SHP77 treated with DMSO at 0.1 percent for 48 hours (cell line): ENCODE measurements at regions not wholly inside any gene's neighbourhood (a gene's known extent, or its start where the extent isn't known, plus 50 kb on each side); places are given as distances from the start of the nearest gene placed in this dataset.
"Not testable (repeated sequence)": the region's sequence is repeated elsewhere in the genome, so short reads cannot be mapped to it uniquely, and the experiment has no call there.

ENCODE experiments used
- DNase-seq: peaks from one replicate; lab custom pipeline; 2025; lab: John Stamatoyannopoulos, UW

DNA sequence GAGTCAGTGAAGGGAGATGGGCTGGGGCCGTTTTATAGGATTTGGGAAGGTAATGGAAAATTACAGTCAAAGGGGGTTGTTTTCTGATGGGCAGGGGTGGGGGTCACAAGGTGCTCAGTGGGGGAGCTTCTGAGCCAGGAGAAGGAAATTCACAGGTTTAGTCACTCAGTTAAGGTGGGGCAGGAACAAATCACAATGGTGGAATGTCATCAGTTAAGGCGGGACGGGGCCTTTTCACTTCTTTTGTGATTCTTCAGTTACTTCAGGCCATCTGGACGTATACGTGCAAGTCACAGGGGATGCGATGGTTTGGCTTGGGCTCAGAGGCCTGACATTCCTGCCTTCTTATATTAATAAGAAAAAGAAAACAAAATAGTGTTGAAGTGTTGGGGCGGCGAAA lies 408.5 kb downstream of the TENT5A start:
- not testable (repeated sequence) for DNase-seq

DNA sequence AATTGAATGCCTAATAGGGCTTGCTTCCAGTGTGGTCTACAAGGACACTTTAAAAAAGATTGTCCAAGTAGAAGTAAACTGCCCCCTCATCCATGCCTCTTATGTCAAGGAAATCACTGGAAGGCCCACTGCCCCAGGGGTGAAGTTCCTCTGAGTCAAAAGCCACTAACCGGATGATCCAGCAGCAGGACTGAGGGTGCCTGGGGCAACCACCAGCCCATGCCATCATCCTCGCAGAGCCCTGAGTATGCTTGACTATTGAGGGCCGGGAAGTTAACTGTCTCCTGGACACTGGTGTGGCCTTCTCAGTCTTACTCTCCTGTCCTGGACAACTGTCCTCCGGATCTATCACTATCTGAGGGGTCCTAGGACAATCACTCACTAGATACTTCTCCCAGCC lies 411.5 kb downstream of the TENT5A start:
- no peak for DNase-seq

DNA sequence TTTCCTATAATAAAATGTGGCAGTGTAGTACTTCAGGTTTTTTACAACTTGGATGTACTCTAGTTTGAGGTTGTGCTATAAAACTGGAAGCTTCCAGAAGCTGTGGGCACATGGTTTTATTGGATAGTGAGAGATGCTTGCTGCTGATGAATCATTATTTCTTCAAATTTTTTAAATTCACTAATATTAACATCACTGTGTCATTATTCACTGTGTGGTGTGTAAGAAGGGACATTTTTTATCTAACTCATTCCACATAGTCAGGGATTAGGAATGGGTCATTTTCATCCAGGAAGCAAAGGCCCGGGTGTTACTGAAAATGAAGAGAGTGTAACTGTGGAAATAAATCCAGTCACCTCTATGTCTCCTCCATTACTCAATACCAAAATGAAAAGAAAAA lies 421.0 kb downstream of the TENT5A start:
- DNase-seq: no peak

DNA sequence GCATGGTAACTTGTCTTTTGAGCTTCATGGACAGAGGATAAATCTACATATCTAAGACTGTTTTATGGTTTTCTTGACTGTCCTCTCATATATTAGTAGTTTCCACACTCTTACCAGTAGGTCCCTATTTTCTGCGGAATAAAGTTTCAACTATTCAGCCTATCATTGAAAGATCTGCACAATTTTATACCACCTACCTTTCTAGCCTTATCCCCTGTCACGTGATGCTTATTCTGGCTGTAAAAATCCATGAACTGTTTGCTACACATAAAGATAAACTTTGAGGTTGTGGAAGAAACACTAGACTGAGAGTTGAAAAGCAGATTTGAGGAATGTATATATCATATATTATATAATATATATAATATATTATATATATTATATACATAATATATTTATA lies 423.8 kb downstream of the TENT5A start:
- DNase-seq: no peak

DNA sequence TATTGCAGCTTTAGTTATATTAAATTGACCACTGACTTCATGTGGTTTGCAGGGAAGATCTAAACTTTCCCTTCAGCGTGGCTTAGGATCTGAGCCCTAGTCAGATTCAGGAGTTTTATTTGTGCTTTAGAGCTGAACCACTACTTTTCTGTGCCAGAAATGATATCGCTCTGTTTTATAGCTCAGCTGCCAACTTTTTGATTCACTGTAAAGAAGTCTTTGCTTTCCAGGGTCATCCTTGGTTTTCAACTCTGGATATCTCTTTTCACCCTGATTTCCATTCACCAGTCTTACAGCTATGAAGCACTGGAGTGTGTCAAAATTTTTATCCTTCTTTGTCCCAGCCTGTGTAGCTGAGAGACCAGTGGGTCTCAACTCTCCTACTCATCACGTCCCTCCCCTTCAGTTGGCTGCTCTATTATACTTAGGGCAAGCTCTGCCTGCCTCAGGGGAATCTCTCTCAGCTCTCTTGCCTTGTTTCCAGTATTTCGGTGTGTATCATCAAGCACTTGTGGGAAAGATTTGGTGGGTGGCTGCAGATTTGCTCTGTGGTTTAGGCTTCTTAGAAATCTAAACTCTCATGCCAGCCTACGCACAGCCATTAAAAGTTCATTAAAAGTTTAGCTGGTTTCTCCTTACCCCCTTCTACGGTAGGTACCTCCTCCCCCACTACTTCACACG lies 425.5 kb downstream of the TENT5A start:
- no peak for DNase-seq

DNA sequence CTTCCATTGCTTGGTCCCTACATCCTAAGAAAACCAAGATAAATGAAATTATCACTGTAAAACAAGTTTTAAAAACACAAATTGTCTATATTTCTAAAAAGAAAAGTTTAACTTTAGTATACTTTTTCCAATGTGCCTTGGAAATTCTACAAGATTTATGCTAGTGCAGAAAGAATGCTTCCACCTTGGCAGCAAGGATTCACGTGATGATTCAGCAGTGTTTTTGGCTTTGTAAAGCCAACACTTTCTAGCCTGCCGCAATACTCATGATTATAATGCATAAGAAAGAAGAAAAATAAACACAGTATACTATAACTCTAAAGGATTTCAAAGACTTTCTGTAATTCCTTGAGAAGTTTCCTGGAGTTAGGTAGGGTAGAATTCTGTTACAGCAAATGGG lies 442.7 kb downstream of the TENT5A start:
- no peak for DNase-seq

DNA sequence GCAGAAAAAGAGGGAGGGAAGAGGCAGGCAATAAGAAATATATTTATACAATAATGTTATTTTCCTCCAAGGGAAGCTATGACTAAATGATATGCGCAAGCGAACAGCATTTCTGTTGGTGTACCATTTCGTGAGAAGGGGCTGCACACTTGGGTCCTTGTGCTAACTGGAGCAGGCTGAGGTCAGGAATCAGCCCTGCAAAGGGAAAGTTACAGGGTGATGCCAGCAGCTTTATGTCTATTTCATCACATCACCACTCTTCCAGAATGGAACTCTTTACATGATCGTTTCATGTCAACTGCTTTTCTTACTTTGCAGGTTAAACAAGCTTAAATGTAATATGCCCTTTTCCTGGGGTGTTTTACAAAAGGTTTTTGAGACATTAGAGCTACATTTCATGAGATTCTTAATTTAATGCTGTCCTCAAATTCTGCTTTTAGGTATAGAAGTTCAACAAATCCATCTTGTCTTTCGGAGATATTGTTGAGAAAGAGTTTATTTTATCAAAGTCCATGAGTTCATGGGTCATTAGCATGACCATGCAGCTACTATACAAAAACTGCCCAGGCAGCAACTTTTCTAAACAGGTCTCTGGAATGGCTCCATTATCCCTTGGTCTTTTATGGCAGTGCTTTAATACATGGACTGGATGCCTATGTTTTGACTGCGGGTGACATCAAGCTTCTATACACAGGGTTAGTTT lies 443.8 kb downstream of the TENT5A start:
- no peak for DNase-seq

DNA sequence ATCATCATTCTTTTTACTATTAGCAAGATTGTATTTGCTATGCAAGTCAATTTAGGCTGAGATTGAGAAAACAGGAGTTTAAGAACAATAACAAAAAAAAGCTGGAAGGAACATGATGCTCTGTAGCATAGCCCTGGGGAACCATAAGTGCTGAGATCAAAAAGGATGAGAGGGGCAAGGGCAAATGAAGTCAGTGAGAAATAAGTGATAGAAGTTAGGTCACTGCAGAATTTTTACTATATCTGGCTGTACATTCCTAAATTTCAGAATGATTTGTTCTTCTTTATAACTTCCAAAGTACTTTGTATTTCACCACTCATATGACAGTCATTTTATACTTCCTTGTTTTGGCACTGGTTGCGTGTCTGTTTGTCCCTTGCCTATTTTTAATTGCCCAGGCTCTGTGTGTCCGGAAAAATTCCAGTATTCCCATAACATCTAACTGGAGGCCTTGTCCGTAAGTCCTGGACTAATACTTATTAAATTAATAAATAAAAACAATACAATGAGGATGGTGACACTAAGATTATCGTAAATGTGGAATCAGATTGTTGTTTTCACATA lies 444.7 kb downstream of the TENT5A start:
- no peak for DNase-seq

DNA sequence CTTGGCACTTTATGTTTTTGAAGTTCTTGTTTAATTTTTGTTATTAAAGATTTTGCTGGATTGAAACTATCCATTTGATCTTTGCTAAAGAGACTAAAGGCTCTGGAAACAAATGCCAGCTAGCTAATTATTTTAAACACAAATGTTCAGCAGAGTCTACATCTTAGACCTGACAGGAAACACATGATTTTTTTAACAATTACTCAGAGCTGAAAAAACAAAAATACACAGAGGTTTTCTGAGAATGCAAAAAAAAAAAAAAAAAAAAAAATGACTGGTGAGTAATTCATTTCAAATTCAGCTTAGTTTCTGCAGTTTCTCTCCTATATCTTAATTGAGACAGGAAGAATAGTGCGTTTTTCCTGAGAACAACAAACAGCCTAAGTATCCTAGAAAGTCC lies 448.0 kb downstream of the TENT5A start:
- DNase-seq: no peak

DNA sequence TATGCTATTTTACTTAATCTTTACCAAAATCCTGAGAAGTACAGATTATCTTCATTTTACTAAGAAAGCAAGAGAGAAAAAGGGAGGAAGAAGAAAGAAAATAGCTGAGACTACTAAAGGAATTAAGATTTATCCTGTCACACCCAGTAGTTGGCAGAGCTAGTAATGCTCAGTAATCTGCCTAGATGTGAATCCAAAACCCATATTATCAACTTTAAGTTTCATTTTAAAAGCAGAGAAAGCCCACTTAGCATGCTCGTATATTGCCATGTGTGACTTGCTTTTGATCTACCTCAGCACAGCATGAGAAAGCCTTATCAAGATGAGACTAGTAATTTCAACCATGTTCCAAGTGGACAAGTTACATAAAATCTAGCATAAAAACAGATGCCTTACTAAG lies 451.5 kb downstream of the TENT5A start:
- DNase-seq: no peak

DNA sequence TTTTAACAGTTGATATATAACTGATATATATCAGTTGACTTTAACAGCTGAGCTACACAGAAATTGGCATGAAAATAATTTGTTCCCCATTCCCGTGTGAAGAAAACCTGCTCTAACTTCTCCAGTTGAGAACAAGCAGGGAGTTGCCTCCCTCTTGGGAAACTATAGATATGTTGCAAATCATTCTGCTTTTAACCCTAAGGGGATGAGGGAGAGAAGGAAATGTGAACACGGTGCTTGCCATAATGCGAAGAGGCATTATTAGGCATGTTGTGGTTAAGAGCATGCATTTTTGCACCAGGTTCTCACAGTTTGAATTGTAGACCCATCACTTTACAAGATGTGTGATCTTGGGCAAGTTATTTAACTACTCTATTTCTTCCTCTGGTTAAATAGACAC lies 453.7 kb downstream of the TENT5A start:
- DNase-seq: no peak

DNA sequence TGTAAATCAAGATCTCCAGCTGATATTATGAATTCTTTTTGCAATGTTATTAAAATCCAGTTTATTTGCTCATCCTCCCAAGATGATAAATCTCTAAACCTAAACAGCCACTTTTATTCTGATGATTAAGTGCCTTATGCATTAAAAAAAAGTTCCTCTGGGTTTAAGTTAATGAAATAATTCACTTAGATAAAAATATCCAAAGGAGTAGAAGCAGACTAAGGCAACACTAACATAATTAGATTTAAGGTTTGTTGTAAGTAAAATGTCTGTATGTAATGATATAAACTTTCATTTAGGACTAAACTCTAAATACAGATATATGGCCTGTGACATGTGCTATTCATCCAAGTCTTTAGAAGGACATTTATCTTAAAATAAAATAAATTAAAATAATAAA lies 457.2 kb downstream of the TENT5A start:
- no peak for DNase-seq

DNA sequence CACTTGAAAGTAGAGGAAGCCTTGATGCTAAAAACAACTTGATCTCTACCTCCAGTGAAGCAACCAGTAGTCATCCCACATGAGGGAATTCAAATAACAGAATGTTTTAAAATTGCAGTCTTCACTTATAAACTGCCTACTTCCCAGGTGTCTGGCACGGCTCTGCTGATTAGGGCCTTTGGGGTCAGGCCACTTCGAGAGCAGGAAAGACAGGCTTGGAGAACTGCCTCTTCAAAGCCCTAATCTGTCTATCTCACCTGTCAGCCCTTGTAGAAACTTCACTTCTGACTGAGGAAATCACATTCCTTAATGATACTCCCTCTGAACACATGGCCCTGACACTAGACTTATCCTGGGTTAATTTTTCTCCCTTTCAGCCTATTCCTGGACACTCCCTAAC lies 458.6 kb downstream of the TENT5A start:
- no peak for DNase-seq

DNA sequence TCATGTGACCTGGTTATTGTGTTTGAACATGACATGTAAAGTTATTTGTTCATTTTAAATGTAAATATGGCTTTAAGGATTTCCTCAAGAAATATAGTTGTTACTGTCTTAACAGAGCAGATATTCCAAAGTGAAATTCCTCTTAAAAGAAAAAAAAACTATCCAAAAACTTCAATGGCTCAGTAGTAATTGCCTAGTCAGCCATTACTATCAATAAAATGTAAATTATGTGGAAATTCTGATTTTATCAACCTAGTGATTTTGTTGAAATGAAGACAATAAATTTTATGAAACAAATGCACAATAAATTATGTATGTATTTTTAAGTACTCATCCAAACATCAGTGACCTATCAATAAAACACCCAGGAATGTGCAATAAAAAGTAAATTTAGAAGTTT lies 463.3 kb downstream of the TENT5A start:
- no peak for DNase-seq

DNA sequence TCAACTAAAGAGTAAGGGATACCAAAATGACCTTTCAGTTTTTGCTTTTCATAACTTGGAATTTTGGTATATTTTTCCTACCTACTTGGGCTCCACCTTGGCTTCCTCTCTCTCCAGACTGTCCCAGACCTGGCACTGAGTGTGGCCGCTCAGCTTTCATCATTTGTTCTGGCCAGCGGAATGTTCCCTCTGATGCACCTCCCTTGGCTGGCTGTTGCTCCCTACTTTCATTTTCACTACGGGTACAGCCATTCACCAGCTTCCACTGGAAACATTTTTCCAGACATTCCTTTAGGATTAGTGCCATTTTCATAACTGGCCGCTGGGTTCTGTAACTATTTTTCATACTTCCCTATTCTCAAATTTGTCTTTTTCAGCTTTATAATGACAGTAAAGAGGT lies 487.4 kb downstream of the TENT5A start:
- no peak for DNase-seq

DNA sequence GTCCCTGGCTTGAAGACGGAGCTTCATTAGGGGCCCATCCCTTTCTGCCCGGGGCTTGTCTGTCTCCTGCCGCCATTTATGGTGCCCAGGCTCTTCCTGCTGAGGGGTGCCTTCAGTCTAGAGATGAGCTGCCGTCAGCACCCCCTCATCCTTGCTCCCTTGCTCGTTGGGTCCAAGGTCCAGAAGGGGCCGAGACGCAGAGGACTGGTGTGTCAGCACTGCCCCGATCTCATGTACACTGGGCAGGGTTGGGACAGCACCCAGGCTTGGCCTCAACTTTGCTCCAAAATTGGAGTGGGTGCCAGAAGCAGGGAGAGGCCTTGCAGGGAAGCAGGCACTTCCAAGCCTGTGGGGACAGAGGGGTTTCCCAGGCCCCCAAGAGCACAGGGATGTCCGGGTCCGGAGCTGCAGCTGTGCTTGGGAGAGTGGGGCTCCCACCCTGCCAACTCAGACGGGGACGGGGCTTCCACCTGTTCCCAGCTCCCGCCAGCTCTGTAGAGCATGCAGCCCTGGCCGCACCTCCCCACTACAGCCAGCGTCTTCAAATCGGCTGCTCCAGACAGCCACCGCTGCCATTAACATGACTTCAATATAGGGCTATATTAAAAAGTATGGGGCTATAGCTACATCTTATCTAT lies 488.8 kb downstream of the TENT5A start:
- no peak for DNase-seq

DNA sequence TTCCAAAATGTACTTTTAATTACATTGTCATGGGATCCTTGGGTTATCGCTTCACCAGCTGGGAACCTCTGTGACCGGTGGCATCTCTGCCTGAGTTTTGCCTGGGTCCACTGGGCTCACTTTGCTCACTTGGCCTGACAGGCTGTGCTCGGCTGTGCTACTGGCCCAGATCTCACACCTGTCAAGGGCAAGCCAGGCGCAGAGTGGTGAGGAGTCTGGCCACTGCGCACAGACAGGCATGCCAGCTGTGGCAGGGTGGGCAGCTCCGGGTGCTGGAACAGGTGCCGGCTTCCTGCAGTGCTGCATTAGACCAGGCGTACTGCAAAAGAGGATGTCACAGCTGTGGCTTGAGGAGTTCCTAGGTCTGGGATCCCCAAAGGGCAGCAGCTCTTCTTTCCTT lies 489.8 kb downstream of the TENT5A start:
- DNase-seq: no peak

DNA sequence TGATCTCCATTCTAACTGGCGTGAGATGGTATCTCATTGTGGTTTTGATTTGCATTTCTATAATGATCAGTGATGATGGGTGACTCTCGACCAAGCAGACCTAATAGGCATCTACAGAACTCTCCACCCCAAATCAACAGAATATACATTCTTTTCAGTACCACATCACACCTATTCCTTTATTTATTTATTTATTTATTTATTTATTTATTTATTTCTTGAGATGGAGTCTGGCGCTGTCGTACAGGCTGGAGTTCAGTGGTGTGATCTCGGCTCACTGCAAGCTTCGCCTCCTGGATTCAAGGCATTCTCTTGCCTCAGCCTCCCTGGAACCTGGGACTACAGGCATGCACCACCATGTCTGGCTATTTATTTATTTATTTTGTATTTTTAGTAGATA lies 496.3 kb downstream of the TENT5A start:
- not testable (repeated sequence) for DNase-seq

DNA sequence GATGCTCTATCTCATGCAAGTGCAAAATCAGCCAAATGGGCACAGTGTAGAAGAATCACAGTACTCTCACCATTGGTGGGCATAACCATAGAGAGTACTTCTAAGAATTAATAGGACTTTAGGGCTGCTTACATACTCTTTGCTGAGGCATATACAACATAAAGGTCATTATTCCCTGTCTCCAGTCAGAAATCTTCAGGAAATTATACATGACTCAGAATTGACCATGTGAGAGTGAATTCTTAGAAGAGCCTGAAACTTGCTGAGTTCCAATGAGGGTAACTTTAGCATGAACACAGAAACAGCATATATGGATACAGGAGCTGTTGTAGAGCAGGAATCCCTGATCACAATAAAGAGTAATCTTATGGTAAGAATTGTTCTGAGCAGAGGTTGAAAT lies 498.7 kb downstream of the TENT5A start:
- no peak for DNase-seq

DNA sequence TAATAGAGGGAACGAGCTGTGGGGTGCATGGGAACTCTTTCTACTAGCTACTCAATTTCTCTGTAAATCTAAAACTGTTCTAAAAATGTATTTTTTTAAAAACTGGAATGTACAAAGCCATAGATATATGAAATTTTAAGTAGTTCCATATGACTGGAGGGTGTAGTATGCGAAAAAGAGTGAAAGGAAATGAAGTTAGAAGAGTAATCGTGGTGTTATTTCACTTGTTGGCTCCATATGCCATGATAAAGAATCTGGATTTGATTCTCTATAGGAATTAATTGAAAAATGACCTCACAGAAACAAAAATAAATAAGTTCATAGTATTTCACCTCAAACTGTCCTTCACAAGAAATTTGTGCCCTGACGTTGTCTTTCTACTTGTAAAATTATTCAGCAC lies 500.2 kb downstream of the TENT5A start:
- no peak for DNase-seq

DNA sequence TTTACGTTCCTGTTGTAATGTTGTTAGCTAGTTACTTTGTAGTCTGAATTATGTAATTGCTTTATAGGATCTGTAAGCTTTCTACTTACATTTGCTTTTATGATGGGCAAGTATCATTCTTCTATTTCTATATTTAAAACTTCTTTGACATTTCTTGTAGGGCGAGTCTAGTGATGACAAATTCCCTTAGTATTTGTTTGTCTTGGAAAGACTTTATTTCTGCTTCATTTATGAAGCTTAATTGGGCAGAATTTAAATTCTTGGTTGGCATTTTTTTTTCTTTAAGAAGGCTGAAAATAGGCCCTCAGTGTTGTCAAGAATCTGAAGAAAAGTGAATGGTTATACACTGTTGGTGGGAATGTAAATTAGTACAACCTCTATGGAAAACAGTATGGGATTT lies 506.3 kb downstream of the TENT5A start:
- DNase-seq: no peak

DNA sequence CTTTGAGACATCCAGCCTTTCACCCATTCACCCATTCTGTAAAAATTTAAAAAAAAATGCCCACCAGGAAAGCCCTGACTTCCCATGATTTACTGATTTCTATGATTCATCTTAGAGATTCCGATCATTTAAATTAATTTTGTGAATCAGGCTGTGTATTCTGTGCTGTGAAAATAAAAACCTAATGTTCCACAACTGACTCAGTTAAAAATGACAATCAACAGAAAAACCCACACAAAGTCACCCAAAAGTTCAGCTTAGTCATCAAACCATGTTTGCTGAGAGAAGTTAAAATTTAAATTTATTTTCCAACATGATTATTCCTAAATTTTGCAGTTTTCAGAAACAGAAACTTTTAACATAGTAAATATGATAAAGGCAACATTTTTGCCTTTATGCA lies 509.9 kb downstream of the TENT5A start:
- DNase-seq: no peak
